NCI-H146 (cell line): ENCODE measurements at regions not wholly inside any gene's neighbourhood (a gene's known extent, or its start where the extent isn't known, plus 50 kb on each side); places are given as distances from the start of the nearest gene placed in this dataset.
"Not testable (repeated sequence)": the region's sequence is repeated elsewhere in the genome, so short reads cannot be mapped to it uniquely, and the experiment has no call there.

Experiments used
- DNase-seq: peaks from one replicate; lab custom pipeline; 2025; lab: John Stamatoyannopoulos, UW

DNA sequence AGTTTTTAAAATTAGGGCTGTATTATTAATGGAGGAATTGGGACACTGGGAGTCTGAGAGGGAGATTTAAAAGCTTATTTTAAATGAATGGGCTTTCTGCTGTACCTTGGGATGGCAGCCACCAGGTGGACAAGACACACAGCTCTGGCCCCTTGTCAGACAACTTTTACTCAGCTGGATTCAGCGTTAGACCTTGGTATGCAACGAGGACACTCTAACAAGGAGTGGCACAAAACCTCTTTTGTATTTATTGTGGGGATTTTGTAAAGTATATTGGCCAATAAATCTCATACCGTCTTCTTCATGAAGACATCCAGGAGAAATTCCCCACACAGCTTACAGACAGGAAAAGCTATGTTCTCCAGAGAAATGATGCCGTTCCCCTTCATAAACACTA, 105.7 kb downstream of the LCA5 start:
- no peak for DNase-seq

DNA sequence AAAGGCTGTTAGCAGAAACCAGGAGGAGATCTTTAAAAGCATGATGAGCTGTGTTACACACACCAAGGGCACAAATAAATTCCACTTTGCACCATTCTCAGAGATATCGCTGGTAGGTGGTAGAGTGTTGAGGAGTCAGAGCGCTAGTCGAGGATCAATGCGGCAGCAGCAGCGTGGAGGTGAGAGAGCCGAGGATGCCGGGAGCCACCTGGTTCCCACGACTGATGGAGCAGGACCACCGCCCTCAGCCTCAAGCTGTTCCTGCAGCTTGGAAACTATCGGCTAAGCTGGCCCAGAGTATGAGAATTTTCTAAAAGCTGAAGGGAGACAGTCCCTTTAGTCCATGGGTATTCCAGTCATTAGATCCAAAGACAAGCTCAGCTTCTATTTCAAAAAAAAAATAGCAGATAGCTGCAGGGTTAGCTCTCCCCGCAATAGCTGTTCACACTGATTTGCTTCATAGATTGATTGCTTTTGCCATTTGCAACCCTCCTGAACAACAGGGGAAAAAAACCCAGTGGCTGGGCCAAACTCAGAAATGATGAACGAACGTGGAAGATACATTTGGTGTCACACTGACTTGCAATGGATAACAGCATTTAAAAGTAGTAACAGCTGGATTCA, 106.2 kb downstream of the LCA5 start:
- no peak for DNase-seq

GRCh38 chr6:79427721-79428120, 109.5 kb downstream of the LCA5 start:
- no peak for DNase-seq

DNA sequence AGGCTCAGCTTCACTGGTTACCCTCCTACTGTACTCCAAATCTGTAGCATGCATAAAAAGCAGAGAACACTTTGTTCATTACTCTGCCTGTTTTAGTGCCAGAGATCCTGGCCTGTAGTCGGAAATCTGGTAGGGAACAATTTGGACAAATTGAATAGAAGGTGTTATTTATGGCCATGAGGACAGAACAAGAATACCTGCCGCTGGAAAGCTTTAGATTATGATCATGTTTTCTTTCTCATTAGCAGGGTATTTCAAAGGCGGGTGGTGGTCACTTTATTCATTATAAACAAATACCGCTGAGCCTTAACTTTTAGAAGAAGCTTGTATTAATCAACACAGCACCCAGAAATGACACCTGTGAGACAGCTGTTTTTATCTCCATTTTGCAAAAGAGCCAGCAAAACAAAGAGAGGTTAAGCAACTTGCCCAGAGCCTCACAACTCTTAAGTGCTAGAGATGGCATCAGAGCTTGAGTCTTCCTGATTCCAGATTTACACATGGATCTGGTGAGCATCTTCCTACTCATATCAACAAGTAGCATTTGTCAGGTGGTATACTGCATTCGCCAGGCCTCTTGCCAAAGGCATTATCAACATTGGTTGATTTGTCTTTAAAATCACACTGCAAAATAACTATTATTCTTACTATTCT, 110.5 kb downstream of the LCA5 start:
- DNase-seq: no peak

- no peak for DNase-seq
Measured at GRCh38 chr6:79425589-79426311, 111.5 kb downstream of the LCA5 start.

GRCh38 chr6:79423216-79423615, 114.0 kb downstream of the LCA5 start:
- DNase-seq: no peak

GRCh38 chr6:79422666-79423065, 114.6 kb downstream of the LCA5 start:
- DNase-seq: no peak

DNA sequence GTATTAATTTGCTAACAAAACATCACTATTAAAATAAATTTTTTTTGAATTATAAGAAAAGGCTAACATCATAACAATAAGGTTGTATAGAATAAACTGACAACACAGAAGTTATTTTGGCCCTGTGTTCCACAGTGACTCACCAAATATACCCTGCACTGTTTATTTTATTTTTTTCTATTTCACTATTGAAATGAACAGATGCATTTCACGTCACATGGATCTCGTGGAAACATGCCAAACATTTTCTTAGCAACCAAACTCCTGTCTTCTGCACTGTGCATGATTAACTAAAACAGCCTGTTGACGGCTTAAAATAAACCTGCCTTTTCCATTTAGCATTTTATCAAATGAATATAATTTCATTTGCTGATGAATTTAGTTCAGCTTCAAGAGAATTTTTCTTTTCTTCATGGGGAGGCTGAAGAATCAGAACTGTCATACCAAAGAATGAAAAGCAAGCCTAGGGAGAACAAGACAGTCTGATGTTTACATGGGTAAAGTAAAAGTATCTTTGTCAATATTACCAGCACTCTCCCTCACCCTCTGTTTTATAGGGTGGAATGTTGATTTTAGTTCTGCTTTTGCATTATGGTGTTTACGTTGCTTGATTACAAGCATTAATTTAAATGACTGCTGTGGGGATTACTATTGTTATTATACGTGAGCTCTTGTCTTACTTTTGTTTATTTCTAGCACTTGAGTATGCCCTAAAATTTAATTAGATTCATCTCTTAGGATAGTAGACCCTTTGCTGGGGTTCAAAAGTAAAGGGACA, 115.3 kb downstream of the LCA5 start:
- DNase-seq: peak; percentile 81

GRCh38 chr6:79421001-79421411, 116.2 kb downstream of the LCA5 start:
- DNase-seq: peak; percentile 22

GRCh38 chr6:79420054-79420453, 117.2 kb downstream of the LCA5 start:
- DNase-seq: peak; percentile 45

- no peak for DNase-seq
Measured at GRCh38 chr6:79416931-79417330, 120.3 kb downstream of the LCA5 start.

DNA sequence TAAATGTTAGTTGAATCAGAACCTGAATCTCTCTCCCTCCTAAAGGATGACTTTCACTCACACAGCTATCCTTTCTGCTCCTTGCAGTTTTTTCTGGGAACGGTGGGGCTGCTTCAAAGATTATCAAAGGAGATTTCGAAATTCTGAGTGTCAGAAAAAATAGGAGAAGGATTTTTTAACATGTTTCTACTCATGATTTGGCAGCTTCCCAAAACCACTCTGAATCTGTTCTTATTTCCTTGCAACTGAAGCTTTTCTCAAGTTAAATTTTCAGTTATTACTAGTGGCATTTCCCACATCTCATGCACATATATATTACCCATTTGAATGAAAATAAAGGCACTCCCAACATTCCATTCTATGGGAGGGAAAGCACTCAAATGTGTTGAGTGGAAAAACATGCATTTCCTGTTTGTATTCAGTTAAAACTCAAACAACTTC, 123.6 kb downstream of the LCA5 start:
- DNase-seq: no peak

DNA sequence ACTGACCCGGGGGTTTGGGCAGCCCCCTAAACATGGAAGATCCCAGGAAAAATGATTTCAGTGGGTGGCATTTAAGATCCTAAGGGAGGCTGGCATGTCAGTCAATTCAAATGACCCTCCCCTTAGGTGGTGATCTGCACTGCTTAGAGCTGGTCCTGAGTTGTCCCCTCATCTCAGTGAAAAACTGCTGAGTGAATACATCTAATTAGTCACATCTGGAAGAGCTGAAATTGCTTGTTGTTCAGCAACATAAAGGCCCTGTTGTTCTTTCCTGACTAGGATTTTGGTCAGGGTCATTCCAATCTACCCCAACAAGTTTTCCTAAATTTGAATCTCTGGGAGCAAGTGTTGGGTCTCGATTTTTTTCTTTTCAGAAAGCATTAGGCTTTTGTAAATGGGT, 126.4 kb downstream of the LCA5 start:
- no peak for DNase-seq

DNA sequence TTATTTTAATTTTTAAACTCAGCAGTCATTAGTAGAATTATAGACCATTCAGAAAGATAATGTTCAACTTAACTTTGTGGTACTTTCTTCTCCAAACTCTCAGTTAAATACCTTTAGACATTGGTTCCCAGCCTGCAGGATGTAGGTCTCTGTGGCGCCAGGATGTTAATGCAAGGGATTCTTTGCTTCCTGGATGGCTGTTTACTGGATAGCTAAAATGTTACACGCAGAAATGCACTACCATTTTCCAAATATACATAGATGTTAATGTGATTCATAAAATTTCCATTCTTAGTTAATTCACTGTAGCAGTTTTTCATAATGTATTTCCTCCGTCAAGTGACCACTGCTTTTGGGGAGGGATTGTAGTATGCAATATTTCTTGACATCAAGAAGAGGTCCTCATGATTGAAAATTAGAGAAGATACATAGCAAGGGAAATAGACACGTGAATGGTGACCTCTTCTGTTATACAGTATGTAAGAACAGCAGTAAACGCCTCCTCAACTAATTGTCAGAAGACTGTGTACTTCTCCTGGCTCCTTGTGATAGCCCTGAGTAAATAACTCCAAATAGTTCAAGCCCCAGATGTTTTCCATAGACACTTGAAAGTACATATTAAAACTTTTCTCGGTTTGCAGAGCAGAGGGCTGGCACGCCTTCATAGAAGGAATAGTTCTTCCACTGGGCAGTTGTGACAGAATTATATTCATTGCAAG, 128.8 kb downstream of the LCA5 start:
- no peak for DNase-seq

GRCh38 chr6:79404677-79405076, 132.6 kb downstream of the LCA5 start:
- DNase-seq: no peak

DNA sequence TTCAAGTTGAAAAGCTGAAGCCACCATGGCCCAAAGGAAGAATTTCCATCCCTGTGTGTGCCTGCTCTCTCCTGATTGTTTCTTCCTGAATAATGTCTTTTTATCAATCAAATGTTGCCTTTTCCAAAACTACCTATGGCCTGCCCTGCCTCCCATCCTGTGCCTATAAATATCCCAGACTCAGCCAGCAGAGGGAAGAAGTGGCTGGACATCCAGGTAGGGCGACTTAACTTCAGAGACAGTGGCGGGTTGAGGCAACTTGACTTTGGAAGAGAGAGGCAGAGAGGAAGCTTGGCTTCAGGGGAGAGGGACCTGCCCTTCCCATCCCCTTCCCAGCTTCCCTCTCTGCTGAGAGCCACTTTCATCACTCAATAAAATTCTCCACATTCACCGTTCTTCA, 133.0 kb downstream of the LCA5 start:
- DNase-seq: no peak

DNA sequence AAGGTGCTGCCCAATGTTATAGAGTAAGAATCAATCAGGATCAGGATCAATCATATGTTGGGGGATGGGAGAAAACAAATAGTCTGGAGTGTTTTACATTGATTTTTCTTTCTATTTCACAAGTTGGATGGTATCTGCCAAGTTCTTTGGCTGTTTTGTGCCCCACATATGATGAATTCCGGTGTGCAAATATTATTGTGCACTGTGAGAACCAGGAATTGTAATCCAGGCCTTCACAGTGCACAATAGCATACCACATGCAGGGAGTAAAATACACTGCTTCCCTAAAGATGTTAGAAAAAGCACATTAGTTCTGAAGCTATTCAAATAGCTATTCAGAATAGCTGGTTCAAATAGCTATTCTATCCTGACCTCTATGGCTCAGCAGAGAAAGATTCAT, 133.7 kb downstream of the LCA5 start:
- no peak for DNase-seq

DNA sequence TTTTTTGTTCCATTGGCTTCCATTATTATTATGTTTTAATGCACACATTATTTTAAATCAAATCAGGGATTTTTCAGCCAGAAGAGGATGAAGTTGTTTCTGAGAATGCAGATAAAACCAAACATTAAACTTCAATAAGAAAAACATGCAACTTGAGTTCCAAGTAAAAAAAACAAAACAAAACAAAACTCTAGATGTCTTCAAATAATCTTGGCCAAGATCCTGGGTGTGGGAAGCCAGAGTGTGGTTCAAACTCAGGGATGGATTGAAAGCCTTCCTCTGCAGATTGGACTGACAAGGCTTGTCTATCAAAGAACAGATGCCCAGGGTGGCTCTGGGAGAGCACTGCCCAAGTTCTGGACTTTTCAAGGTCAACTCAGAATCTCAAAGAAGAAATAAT, 134.1 kb downstream of the LCA5 start:
- no peak for DNase-seq

- no peak for DNase-seq
Measured at GRCh38 chr6:79399499-79399898, 137.7 kb downstream of the LCA5 start.

DNA sequence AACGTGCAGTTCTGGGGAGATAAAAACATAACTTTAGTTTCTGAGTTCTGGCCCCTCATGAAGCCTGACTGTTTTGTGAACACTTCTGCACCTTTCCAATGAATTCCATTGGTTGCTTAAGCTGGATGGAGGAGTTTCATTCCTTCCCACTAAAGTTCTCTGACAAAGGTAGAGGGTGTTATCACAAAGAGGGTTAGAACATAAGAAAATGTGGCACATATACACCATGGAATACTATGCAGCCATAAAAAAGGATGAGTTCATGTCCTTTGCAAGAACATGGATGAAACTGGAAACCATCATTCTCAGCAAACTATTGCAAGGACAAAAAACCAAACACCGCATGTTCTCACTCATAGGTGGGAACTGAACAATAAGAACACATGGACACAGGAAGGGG, 138.6 kb downstream of the LCA5 start:
- DNase-seq: not testable (repeated sequence)

GRCh38 chr6:79396625-79397024, 140.6 kb downstream of the LCA5 start:
- DNase-seq: no peak

DNA sequence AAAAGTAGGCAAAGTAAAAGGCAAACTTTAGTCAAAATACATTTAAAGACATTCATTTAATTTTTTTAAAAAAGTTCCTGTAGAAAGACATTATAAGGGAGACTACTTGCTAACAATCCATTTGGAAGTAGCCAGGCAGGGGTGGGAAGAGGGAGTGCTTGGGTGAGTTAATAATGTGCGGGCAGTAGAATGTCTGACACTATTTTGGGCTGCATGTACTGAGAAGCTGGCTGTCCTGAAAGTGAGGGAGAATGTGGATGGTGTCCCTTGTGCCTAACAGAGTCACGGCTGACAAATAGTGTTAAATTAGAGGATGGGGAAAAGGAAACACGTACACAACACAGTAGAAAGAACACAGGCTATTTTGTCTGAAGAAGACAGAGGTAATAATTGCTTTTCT, 142.5 kb downstream of the LCA5 start:
- DNase-seq: no peak
